Daoy (cell line): ENCODE measurements at regions not wholly inside any gene's neighbourhood (a gene's known extent, or its start where the extent isn't known, plus 50 kb on each side); places are given as distances from the start of the nearest gene placed in this dataset.
"Not testable (repeated sequence)": the region's sequence is repeated elsewhere in the genome, so short reads cannot be mapped to it uniquely, and the experiment has no call there.

Experiments
- DNase-seq: peaks from one replicate; pipeline ENCODE4 v3.0.0-alpha.2; 2015; ENCODE audit warnings: low read depth

GRCh38 chr13:91211510-91211909 lies 136.0 kb upstream of the MIR17HG start:
- DNase-seq: no peak

GRCh38 chr13:91212231-91212630 lies 135.3 kb upstream of the MIR17HG start:
- no peak for DNase-seq

GRCh38 chr13:91214031-91214430 lies 133.5 kb upstream of the MIR17HG start:
- DNase-seq: no peak

- DNase-seq: peak; percentile 0
These were observed 130.4 kb upstream of the MIR17HG start for GRCh38 chr13:91216928-91217700.

GRCh38 chr13:91219201-91219600 lies 128.3 kb upstream of the MIR17HG start:
- no peak for DNase-seq

- no peak for DNase-seq
These were observed 126.6 kb upstream of the MIR17HG start for GRCh38 chr13:91220872-91221271.

GRCh38 chr13:91228108-91228507 lies 119.4 kb upstream of the MIR17HG start:
- DNase-seq: no peak

GRCh38 chr13:91228940-91229339 lies 118.5 kb upstream of the MIR17HG start:
- DNase-seq: no peak

GRCh38 chr13:91232716-91233115 lies 114.8 kb upstream of the MIR17HG start:
- DNase-seq: no peak

GRCh38 chr13:91233291-91233690 lies 114.2 kb upstream of the MIR17HG start:
- no peak for DNase-seq

- no peak for DNase-seq
These were observed 111.3 kb upstream of the MIR17HG start for GRCh38 chr13:91236182-91236581.

DNA sequence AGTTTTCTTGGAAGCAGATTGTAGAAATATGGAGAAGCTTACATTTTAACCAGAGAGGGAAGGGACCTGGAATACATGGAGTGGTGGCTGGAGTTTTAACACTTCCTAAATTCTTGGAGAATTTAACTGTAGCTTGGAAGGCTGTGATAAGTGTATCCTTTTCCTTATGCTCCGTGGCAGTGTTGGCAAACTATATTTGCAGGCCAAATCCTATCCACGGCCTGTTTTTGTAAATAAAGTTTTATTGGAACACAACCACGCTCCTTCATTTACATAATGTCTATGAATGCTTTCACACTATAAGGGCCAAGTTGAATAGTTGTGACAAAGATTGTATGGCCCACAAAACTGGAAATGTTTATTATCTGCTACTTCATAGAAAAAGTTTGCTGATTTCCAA lies 110.6 kb upstream of the MIR17HG start:
- DNase-seq: no peak

DNA sequence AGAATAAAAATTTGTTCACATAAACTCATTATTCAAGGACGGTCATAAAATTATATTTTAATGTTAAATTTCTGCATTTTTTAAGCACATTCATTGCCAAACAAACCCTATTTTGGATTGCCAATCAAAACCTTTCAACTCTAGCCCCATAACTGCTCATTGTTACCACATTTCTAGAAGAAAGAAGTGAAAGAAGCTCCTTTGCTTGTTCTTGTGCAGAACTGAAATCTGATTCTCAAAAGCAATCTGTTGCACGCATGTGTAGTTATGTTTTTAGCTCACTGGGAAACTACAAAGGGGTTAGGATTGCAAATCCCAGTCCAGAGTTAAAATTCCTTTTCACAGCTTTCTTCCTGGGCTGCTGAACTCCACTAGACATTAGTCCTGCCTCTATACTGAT lies 109.5 kb upstream of the MIR17HG start:
- DNase-seq: no peak

GRCh38 chr13:91240341-91240740 lies 107.1 kb upstream of the MIR17HG start:
- no peak for DNase-seq

GRCh38 chr13:91241221-91241933 lies 106.1 kb upstream of the MIR17HG start:
- DNase-seq: no peak

DNA sequence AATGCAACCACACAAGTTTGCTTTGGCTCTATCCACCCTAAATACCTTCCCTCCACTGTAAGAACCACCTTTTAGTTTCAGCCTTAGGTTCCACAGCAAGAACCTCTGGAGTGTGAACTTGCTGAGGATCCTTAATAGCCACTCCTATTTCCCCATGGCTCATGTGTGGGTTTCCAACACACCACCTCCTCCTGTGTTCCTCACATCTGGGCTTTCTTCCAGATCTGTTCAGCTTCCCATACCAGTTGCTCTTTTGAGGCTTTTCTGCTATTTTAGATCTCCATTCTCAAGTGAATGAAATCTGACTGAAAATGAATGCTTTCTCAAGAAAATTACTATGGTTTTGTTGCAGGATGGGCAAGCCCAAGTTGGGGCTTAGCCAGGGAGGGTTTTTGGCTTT lies 104.8 kb upstream of the MIR17HG start:
- DNase-seq: no peak

DNA sequence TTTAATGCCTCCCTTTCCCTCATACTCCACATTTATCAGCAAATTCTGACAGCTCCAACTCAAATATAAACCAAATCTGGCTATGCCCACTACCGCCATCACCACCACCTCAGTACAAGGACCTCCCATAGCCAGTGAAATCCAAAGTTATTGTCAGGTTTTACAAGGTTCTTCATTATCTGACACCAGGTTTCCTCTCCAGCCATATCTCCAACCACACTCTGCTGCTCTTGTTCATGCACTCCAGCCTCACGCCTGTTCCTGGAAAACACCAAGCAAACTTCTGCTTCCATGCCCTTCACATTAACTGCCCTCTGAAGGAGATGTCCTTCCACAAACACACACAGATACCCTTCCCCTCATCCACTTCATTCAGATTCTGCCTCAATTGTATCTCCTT lies 102.2 kb upstream of the MIR17HG start:
- no peak for DNase-seq

DNA sequence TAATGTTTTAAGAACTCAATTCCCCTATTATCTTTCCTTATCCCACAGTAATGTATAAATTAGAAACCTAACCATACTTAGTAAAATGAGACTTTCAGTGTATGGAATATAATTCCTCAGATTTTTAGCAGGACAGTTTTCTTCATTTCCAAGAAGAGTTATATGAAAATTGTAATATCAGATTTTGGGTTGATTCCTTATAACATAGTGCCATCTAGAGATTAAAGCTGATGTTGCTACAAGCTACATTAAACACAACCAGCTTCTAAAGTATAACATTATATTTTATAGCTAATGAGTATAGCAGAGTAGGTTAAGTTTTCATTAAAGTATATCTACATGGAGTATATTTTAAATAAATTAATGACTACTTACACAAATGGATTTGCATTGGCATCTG lies 99.7 kb upstream of the MIR17HG start:
- DNase-seq: no peak

DNA sequence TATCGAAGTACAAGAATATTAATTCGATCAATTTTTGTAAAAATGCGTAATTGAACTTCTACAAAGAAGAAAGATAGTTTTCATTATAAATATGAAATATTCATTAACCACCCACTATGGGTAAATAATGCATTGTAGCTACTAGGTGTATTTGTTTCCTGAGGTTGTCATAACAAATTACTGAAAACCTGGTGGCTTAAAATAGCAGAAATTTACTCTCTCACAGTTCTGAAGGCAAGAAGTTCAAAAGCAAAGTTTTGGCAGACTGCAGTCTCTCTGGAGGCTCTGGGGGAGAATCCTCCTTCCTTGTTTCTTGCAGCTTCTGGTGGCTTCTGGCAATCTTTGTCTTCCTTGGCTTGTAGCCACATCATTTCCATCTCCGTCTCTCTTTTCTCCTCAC lies 99.2 kb upstream of the MIR17HG start:
- DNase-seq: no peak

- no peak for DNase-seq
These were observed 98.1 kb upstream of the MIR17HG start for GRCh38 chr13:91249370-91249769.

DNA sequence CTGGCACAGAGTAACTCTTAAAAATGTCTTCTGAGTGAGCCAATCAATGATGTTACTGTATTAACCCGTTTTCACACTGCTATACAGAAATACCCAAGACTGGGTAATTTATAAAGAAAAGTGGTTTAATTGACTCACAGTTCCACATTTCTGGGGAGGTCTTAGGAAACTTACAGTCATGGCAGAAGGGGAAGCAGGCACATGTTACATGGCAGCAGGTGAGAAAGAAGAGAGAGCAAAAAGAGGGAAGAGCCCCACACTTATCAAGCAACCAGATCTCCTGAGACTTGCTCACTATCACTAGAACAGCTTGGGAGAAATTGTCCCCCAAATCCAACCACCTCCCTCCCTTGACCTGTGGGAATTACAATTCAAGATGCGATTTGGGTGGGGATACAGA lies 97.6 kb upstream of the MIR17HG start:
- no peak for DNase-seq

GRCh38 chr13:91251573-91251972 lies 95.9 kb upstream of the MIR17HG start:
- DNase-seq: not testable (repeated sequence)

GRCh38 chr13:91264484-91264883 lies 83.0 kb upstream of the MIR17HG start:
- DNase-seq: no peak

- no peak for DNase-seq
These were observed 78.2 kb upstream of the MIR17HG start for GRCh38 chr13:91269237-91269636.
